ENCODE measurements at regions not wholly inside any gene's neighbourhood (a gene's known extent, or its start where the extent isn't known, plus 50 kb on each side); places are given as distances from the start of the nearest gene placed in this dataset.

DNA sequence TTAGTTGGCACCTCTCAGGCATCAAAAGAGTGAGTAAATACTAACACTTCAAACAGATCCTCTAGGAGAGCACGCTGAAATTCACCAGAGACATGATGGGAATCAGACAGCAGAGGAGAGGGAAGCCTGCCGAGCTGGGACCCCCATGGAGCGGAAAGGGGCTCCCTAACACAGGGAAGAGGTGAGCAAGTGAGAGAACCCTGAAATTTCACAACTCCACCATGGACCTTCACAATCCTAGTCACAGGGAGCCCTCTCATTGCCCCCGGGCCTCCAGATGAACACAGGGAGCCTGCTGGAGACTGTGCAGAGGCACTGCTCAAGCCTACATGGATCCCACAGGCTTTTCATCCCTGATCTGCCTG, 59.2 kb upstream of the ANTXRL start:
- no peak overlapping the region for H3K4me3 ChIP-seq (ENCODE audit: low read depth, low read length)

DNA sequence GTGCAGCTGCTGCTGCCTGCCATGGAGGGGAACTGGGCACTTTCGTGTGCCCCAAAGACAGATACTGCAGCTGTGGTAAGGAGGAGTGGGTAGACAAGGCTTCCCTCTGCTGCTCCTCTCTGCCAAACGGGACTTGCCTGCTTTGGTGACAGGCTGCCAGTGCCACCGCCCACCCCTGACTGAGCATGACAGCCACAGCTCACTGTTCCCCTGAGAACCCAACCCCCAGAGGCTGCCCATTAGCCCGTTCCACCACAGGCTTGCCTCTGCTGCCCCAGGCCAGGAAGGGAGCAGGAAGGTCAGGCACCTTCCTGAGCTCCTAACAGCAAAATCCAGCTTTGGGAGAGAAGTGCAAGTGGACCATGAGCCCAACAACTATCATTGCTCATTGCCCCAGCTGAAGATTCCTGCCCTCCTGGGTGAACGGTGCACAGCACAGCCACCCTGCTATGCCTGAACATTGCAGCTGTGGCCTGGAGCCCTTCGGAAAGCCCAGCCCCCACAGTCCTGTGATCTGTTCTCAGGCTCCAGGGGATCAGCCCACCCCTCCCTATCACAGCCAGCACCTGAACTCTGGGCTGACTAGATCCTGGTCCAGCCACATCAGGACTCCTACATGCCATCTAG, 58.7 kb upstream of the ANTXRL start:
- H3K4me3 ChIP-seq (ENCODE audit: low read depth, low read length) = no peak overlapping the region

DNA sequence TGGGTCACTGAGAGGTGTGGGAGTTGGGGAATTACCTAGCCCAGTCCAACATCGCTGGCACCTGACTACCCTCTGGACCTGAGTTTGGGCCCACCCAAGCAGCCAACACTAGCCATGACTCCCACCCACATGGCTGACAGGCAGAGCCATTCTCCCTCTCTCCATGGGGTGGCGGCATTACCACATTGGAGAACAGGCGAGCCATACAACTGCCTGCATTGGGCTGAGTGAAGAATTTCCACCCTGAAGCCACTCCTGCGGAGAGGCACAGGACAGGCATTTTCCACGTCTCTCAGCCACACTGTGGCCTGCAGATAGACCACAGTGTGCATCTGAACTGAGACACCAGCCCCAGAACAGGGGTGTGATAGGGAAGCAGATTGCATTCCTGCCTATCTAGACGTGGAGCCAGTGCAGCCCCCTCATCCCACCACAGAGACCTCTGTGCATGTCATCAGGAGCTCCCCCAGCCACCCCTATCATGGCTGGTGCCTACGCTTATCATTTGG, 58.2 kb upstream of the ANTXRL start:
- H3K4me3 ChIP-seq (ENCODE audit: low read depth, low read length) = no peak overlapping the region

DNA sequence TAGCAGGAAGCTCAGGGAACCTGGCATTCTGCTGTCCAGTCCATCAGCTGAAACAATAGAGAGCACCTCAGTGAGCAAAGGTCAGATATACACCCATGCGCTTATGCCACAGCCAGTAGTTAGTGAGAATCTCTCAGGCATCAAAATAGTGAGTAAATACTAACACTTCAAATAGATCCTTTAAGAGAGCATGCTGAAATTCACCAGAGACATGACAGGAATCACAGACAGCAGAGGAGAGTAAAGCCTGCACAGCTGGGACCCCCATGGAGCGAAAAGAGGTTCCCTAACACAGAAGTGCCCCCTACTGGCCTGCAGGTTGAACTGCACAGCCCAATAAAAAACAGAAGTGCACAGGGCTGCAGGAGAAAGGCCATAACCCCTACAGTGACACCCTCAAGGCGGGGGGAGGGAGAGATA, 57.6 kb upstream of the ANTXRL start:
- no peak overlapping the region for H3K4me3 ChIP-seq (ENCODE audit: low read depth, low read length)

DNA sequence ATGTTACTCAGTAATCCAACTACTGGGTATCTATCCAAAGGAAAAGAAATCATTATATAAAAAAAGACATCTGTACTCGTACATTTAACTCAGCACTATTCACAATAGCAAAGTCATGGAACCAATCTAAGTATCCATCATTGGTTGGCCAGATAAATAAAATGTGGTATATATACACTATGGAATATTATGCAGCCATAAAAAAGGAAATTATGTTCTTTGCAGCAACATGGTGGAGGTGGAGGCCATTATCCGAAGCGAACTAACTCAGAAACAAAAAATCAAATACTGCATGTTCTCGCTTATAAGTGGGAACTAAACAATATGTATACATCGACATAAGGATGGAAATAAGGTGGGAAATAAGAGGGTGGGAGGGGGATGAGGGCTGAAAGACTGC, 56.2 kb upstream of the ANTXRL start:
- no peak overlapping the region for H3K4me3 ChIP-seq (ENCODE audit: low read depth, low read length)

DNA sequence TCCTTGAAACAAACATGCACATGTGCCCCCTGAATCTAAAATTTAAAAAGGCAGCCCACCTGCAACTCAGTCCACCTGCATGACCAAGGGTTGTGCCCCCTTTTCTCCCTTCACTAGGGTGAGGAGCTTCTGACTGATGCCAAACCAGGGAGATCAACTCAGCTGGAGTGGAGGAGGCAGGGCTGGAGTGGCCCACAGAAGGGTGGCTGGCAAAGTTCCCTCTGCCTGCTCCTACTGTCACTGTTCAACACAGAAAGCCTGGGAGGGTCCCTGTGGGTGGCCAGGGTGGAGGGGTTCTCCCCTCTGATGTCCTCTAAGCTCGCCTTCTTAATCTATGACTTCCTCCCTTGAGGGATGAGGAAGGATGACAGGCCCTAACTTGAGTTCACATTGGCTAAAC, 55.7 kb upstream of the ANTXRL start:
- H3K4me3 ChIP-seq (ENCODE audit: low read depth, low read length) = no peak overlapping the region

DNA sequence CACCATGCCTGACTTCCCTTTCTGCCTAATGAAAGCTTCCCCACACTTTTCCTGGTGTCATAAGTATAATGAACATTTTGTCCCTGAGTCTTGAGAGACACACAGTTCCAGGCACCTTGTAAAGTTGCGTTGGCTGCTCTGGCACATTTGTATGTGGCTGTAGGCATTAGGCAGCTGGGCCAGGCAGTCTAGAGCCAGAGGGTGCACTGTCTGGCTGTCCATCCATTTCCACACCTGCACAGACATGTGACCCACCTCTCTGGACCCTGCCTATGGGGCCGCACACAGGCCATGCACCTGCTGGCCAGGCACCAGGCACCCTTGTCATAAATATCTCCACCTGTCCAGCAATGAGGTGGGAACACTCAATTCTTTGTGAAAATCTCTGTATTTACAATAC, 54.7 kb upstream of the ANTXRL start:
- H3K4me3 ChIP-seq (ENCODE audit: low read depth, low read length) = no peak overlapping the region

DNA sequence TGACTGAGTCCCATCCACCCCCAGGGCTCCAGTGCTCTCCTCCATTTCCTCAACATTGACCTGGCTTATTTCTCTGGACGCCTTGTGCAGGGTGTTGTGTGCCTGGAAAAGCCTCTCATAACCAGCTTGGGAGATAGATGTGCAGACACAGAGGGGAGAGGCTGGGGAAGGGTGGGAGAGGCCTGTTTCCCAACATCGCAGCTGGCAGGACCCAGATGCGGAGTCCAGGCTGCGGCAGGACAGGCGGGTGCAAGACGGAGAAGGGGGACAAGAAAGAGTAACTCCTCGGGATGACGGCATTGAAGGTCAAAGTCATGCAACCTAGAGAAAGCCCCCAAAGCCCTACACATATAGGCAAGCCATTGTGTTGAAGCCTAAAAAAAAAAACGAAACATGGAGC, 54.1 kb upstream of the ANTXRL start:
- no peak overlapping the region for H3K4me3 ChIP-seq (ENCODE audit: low read depth, low read length)

DNA sequence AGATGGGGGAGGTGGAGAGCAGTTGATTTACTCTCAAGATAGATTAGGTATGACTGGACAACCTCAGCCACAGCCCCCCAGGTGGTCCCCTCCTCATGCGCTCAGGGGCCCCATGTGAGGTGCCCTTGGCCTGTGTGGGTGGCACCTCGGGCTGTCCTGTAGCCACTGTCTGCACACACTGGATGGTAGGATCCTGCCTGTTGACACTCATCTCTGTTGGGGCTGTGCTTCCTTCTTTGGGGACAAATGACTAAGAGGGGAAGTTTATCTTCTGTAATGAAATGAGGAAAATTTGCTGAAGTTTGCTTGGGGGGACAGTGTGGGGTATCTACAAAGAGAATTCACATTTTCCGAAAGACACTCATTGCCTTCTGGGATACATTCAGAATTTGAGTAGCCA, 53.6 kb upstream of the ANTXRL start:
- no peak overlapping the region for H3K4me3 ChIP-seq (ENCODE audit: low read depth, low read length)

DNA sequence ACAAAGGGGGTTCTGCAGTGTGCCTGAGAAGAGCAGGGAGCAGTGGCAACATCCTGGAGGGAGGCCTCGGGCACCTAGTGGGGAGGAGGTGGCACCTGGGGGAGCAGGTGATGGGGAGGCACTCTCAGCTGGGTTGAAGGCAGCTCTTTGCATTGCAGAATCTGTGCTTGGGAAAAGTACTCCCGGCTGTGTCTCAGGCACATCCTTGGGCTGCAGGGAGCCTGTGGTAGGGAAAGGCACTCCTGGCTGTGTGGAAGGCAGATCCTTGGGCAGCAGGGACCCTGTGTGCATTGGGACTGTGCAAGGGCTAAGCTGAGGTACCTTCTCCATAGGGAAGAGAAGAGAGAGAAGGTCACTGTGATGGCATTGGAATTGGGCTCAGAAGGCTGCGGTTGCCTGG, 52.8 kb upstream of the ANTXRL start:
- H3K4me3 ChIP-seq (ENCODE audit: low read depth, low read length) = no peak overlapping the region

DNA sequence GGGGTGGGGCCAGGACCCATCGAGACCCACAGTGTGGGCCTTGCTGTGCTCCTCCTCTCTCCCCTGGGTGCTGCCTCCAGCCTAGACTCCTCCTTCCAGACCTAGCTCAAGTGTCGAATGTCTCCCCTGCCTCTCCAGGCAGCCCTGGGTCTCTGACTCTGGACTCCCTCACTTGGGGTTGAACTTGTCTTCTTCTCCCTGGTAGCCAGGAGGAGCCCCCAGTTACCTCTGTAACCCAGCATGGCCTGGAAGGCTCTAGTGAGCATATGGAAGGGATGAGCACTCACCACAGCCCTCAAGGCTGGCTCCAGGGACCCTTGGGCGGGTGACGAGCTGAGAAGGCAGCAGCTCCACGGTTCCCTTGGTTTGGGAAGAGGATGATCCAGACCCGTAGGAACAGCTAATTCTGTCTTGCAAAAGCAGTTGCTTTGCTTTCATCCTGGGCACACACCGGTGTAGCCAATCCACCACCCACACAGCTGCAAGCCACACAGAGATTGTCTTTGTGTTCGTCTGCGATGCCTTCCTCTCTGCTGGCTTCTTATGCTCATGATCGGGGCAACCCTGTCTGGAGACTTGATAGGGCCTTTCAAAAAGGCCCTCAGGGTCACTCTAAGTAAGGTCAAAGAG, 52.3 kb upstream of the ANTXRL start:
- H3K4me3 ChIP-seq (ENCODE audit: low read depth, low read length) = no peak overlapping the region

DNA sequence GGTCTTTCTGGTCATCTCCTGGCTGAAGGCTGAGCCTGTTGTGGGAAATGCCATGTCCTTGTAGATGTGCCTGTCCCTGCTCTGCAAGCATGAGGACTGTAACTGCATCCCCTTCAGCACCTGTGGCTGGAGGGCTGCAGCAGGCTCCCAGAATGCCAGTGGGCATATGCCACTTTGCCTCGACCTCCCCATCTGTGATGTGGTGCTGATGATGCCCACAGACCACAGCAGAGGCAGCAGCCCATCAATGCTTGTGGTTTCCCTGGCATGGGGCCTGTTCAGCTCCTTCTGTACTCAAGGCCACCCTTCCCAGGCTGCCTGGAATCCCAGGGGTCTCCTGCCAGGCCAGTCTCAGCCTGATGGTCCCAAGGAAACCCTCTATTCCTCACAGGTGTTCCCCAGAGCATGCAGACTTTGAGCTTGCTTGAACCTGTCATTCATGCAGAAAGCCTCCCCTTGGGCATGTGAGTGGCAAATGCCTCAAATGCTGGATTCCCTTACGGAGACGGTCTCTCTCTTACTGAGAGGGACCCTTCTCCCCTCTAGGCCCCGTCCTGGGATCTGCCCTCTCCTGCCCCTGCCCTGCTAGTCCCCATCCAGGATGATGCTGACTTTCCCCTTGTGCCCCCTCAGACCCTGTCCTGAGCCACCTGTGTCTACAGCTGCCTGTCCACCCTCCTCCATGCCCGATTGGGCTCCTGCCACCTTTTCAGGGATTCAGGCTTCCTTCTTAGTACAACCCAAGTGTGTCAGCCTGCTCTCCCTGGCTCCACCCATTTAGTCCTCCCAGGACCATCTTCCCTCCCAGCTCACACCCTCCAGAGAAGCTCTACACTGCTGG, 50.9 kb upstream of the ANTXRL start:
- no peak overlapping the region for H3K4me3 ChIP-seq (ENCODE audit: low read depth, low read length)

DNA sequence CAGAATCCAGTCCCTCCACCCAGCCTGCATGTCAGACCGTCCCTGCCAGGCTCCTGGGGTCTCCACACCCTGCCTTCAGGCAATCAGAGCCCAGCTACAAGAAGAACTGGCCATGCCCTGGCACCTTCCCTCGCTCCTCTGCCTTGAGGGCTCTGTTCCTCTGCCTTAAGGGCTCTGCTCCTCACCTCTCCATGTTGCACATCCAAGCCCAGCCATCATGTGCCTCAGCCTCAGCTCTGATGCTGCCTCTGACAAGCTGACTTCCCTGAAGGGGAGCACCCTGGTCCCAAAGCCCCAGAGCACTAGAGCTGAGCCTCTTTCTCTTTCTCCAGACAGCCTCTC, 50.3 kb upstream of the ANTXRL start:
- H3K4me3 ChIP-seq (ENCODE audit: low read depth, low read length) = no peak overlapping the region

DNA sequence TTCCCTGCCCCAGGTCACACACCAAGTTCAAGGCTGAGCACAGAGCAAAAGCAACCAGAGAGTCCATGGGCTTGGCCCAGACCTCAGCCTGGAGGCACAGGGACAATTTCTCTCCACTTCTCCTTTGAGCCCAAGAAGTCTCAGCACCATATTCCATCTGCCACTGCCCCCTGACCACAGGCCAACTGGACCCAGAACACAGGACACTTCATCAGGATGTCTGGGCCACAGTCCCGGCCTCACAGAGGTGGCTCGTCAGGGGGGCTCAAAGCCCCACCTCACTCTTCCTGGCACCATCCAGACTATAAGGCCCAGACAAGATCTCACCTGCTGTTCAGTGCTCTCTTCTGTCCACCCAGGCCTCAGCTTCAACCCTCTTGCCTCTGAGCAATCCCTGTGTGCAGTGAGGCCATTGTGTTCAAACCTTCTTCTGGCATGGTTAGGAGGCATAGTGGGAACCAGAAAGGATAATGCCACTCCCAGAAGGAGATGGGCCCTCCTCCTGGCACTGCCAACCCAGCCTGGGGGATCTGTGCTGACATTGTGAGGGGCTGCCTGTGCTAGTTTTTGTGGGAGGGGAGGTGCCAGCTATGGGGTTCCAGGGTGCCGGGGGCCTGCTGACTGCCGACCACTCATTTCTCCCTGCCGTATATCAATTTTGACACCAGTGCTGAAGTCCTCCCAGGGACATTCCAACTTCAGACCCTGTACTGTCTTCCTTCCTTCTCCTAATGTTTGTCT, 49.7 kb upstream of the ANTXRL start:
- H3K4me3 ChIP-seq (ENCODE audit: low read depth, low read length) = no peak overlapping the region

Measured in iPS-11a (cell line).